H1 (cell line): ENCODE measurements at regions not wholly inside any gene's neighbourhood (a gene's known extent, or its start where the extent isn't known, plus 50 kb on each side); places are given as distances from the start of the nearest gene placed in this dataset.

ENCODE experiments used
- CTCF ChIA-PET: fragments of 300-600 bp; sonication (Branson Sonifier 250); formaldehyde crosslinking; loops from one replicate; lab custom pipeline; 2021; ENCODE audit not compliant: partially characterized antibody; lab: Charles Lee
- POLR2A ChIA-PET: fragments of 300-600 bp; sonication (Branson Sonifier 250); formaldehyde crosslinking; loops from one replicate; lab custom pipeline; 2021; ENCODE audit warnings: inconsistent platforms; ENCODE audit not compliant: partially characterized antibody; lab: Charles Lee
- DNase-seq, 2 experiments: peaks; one replicate each; pipeline versions ENCODE4 v3.0.0 to v3.0.0-alpha.2; 2010 to 2022; ENCODE audit warnings: low spot score in 2 of 2, low read depth in 1 of 2, mixed read lengths in 1 of 2
- FAIRE-seq: peaks from 2 replicates; lab custom pipeline; 2011; peaks lifted over from hg19 to GRCh38; lab: Jason Lieb, UNC
- H2AFZ ChIP-seq: 2 replicates; pipeline ENCODE4 v1.8.1; 2012; ENCODE audit warnings: low read length, inconsistent platforms
- H2AK5ac ChIP-seq: 2 replicates; pipeline ENCODE4 v1.6.1; 2013; ENCODE audit warnings: low read depth, low read length
- H2BK120ac ChIP-seq: replicated peaks from 2 replicates; pipeline ENCODE3; 2013; ENCODE audit warnings: low read depth, low read length, inconsistent platforms
- H2BK12ac ChIP-seq: 2 replicates; pipeline ENCODE4 v1.6.1; 2013; ENCODE audit warnings: low read depth, low read length
- H2BK15ac ChIP-seq: 2 replicates; pipeline ENCODE4 v1.6.1; 2013; ENCODE audit warnings: low read length
- H2BK20ac ChIP-seq: 2 replicates; pipeline ENCODE4 v1.6.1; 2013; ENCODE audit warnings: low read length
- H2BK5ac ChIP-seq: 2 replicates; pipeline ENCODE4 v1.6.1; 2013; ENCODE audit warnings: low read depth, low read length
- H3K14ac ChIP-seq: 2 replicates; pipeline ENCODE4 v1.6.1; 2013; ENCODE audit warnings: inconsistent platforms; ENCODE audit not compliant: insufficient read length
- H3K18ac ChIP-seq: 2 replicates; pipeline ENCODE4 v1.6.1; 2013; ENCODE audit warnings: low read length; ENCODE audit errors: extremely low read depth
- H3K23ac ChIP-seq: 2 replicates; pipeline ENCODE4 v1.6.1; 2013; ENCODE audit warnings: inconsistent platforms; ENCODE audit not compliant: insufficient read length
- H3K23me2 ChIP-seq: 2 replicates; pipeline ENCODE4 v1.6.1; 2013; ENCODE audit warnings: low read depth, low read length
- H3K27ac ChIP-seq: 2 replicates; pipeline ENCODE4 v1.6.1; 2011; ENCODE audit warnings: low read depth, low read length, inconsistent platforms
- H3K27me3 ChIP-seq, 4 experiments: replicated peaks in 1 of 4; 1 replicate in 1 of 4; 2 replicates in 3 of 4; pipeline versions ENCODE4 v1.6.1 to v1.8.1; 2011 to 2013; ENCODE audit warnings: low read length in 3 of 4, mild to moderate bottlenecking in 3 of 4, inconsistent platforms in 2 of 4, mixed read lengths in 2 of 4, moderate library complexity in 1 of 4; ENCODE audit not compliant: control insufficient read depth in 3 of 4, insufficient read depth in 3 of 4; ENCODE audit errors: extremely low read depth in 1 of 4
- H3K36me3 ChIP-seq, 4 experiments: 2 replicates each; pipeline versions ENCODE4 v1.6.1 to v1.8.1; 2011 to 2013; ENCODE audit warnings: mild to moderate bottlenecking in 4 of 4, low read length in 3 of 4, moderate library complexity in 2 of 4, control low read depth in 1 of 4, inconsistent platforms in 1 of 4; ENCODE audit not compliant: insufficient read depth in 4 of 4, control insufficient read depth in 2 of 4
- H3K4ac ChIP-seq: replicated peaks from 2 replicates; pipeline ENCODE3; 2013; ENCODE audit warnings: low read length, low read depth, mixed read lengths, inconsistent platforms; ENCODE audit not compliant: insufficient read length
- H3K4me1 ChIP-seq, 4 experiments: replicated peaks in 1 of 4; 1 replicate in 1 of 4; 2 replicates in 3 of 4; pipeline versions ENCODE4 v1.6.1 to v1.8.1; 2011 to 2013; ENCODE audit warnings: low read length in 3 of 4, inconsistent platforms in 2 of 4, mixed read lengths in 1 of 4; ENCODE audit not compliant: insufficient read depth in 4 of 4, control insufficient read depth in 3 of 4
- H3K4me2 ChIP-seq, 2 experiments: 2 replicates each; pipeline versions ENCODE4 v1.6.1 to v1.8.1; 2011 to 2013; ENCODE audit warnings: low read depth in 2 of 2, low read length in 2 of 2, control low read depth in 1 of 2, inconsistent platforms in 1 of 2, mild to moderate bottlenecking in 1 of 2; ENCODE audit not compliant: insufficient read depth in 1 of 2
- H3K4me3 ChIP-seq, 4 experiments: fragments of 200-600, 300-600 bp in 1 of 4; sonication (generic), shearing (Covaris generic), sonication (Bioruptor Twin) in 1 of 4; 2 replicates each; pipeline versions ENCODE4 v1.5.1 to v1.8.1; 2011 to 2016; ENCODE audit warnings: low read length in 4 of 4, low read depth in 3 of 4, control low read depth in 2 of 4, inconsistent platforms in 2 of 4, mild to moderate bottlenecking in 2 of 4, mixed read lengths in 1 of 4, moderate library complexity in 1 of 4; ENCODE audit not compliant: insufficient read depth in 2 of 4; ENCODE audit errors: extremely low read depth in 1 of 4
- H3K56ac ChIP-seq: replicated peaks from 2 replicates; pipeline ENCODE3; 2013; ENCODE audit warnings: low read depth, mild to moderate bottlenecking, mixed read lengths, low read length, inconsistent platforms; ENCODE audit not compliant: insufficient read length
- H3K79me1 ChIP-seq: 2 replicates; pipeline ENCODE4 v1.6.1; 2013; ENCODE audit warnings: low read depth, low read length, control low read depth
- H3K79me2 ChIP-seq, 2 experiments: 2 replicates each; pipeline versions ENCODE4 v1.6.1 to v1.8.1; 2012 to 2013; ENCODE audit warnings: low read length in 2 of 2, mild to moderate bottlenecking in 2 of 2, inconsistent platforms in 1 of 2; ENCODE audit not compliant: insufficient read depth in 2 of 2, control insufficient read depth in 1 of 2
- H3K9ac ChIP-seq, 4 experiments: replicated peaks in 1 of 4; 1 replicate in 1 of 4; 2 replicates in 3 of 4; pipeline versions ENCODE4 v1.6.1 to v1.8.1; 2011 to 2013; ENCODE audit warnings: low read depth in 3 of 4, low read length in 3 of 4, control low read depth in 2 of 4, mild to moderate bottlenecking in 2 of 4, moderate library complexity in 2 of 4, inconsistent platforms in 1 of 4; ENCODE audit errors: extremely low read depth in 1 of 4
- H3K9me3 ChIP-seq, 2 experiments: 2 replicates each; pipeline versions ENCODE4 v1.6.1 to v1.8.1; 2012 to 2013; ENCODE audit warnings: mild to moderate bottlenecking in 2 of 2, moderate library complexity in 2 of 2, control low read depth in 1 of 2, inconsistent platforms in 1 of 2, low read depth in 1 of 2, low read length in 1 of 2, mixed read lengths in 1 of 2; ENCODE audit not compliant: insufficient read depth in 2 of 2
- H4K20me1 ChIP-seq, 2 experiments: replicated peaks in 1 of 2; 2 replicates each; pipeline versions ENCODE3 to v1.8.1; 2011 to 2013; ENCODE audit warnings: inconsistent platforms in 2 of 2, low read length in 2 of 2, mild to moderate bottlenecking in 1 of 2; ENCODE audit not compliant: insufficient read depth in 2 of 2, control insufficient read depth in 1 of 2
- H4K5ac ChIP-seq: 2 replicates; pipeline ENCODE4 v1.6.1; 2013; ENCODE audit warnings: low read length, low read depth, mixed read lengths, inconsistent platforms; ENCODE audit not compliant: insufficient read length
- H4K8ac ChIP-seq: 2 replicates; pipeline ENCODE4 v1.8.0; 2013; ENCODE audit warnings: mild to moderate bottlenecking, moderate library complexity, low read length, inconsistent platforms; ENCODE audit not compliant: insufficient read depth; ENCODE audit errors: extremely low read depth
- H4K91ac ChIP-seq: replicated peaks from 2 replicates; pipeline ENCODE3; 2013; ENCODE audit warnings: low read length, mixed read lengths, inconsistent platforms; ENCODE audit not compliant: insufficient read length
- BRCA1 ChIP-seq: IDR thresholded peaks from 2 replicates; pipeline ENCODE4 v1.6.1; 2012; ENCODE audit warnings: low read depth, low read length, improper control_type of control experiment
- SIN3A ChIP-seq, 2 experiments: IDR thresholded peaks in 1 of 2; conservative IDR thresholded peaks in 1 of 2; 2 replicates each; pipeline ENCODE4 v1.6.1; 2011 to 2012; ENCODE audit warnings: low read length in 2 of 2, improper control_type of control experiment in 1 of 2, low read depth in 1 of 2, mild to moderate bottlenecking in 1 of 2
- YY1 ChIP-seq: IDR thresholded peaks from 2 replicates; pipeline ENCODE4 v1.6.1; 2011; ENCODE audit warnings: low read depth, mild to moderate bottlenecking, low read length
- WGBS, 2 experiments: shearing (Covaris generic) in 1 of 2; methylation state at CpG; one replicate each; pipeline versions ENCODE4 v1.1.6 to v1.1.7; 2013 to 2015; ENCODE audit warnings: low lambda C conversion rate in 2 of 2, mixed read lengths in 2 of 2, inconsistent platforms in 1 of 2, low coverage in 1 of 2, missing lambda C conversion rate in 1 of 2; ENCODE audit not compliant: insufficient replicate concordance in 2 of 2, insufficient coverage in 1 of 2, insufficient read length in 1 of 2; ENCODE audit errors: extremely low coverage in 1 of 2, missing lambda C conversion rate in 1 of 2; 5-methylcytosine and 5-hydroxymethylcytosine counted together

DNA sequence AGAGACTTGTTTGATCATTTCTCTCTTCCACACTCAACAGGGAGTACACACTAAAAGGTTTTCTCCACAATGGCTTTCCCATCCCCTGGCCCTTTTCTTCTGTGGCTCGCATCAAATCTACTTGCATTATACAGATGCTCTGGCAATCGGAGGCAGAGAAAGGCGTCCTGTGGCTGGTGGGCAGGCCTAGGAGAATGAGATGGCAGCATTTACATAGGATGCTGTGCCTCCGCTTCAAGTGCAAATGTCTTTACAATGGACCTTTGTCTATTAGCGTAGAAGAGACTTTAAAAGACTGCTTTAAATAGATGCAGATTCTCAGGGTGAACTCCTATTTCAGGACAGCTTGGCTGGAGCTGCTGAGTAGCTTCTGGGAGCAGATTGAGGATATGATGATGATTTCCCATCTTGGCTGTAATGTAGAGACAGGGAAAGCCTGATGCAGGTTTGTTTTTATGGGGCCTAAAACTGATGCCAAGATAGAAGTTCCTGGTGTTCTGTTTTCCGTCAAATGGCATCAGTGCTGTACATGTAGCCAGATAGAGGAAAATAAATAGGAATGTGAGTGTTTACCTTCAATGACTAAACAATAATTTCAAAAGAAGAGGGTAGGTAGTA lies 423.4 kb downstream of the RND3 start:
- H3K9me3 ChIP-seq = no peaks in the 10 kb centered on the region
- no peaks in the 10 kb centered on the region; the same call in 1 of the 2 replicates for H3K23me2 ChIP-seq
- peaks cover 0 to 20% (median 8%) of the 10 kb centered on the region in 4 experiments; a peak in 6 of 7 replicates for H3K4me1 ChIP-seq
- no peak overlapping the region for H3K18ac ChIP-seq
- H3K56ac ChIP-seq = no peak overlapping the region
- peak in 1 of 2 experiments; percentile 46 for DNase-seq
- no peaks in the 10 kb centered on the region for H3K79me1 ChIP-seq
- H2BK120ac ChIP-seq = no peak overlapping the region
- H2AFZ ChIP-seq = no peak overlapping the region
- H3K14ac ChIP-seq = no peak overlapping the region
- FAIRE-seq = peak; percentile 57
- 0 out of 2 replicates have a peak overlapping the region, but pooled peaks have one; percentile 20 for H2BK12ac ChIP-seq
- no peak overlapping the region for H3K23ac ChIP-seq
- no peak overlapping the region for H3K9ac ChIP-seq
- H3K27ac ChIP-seq = no peak overlapping the region
- H3K4me2 ChIP-seq = peak overlapping the region; percentile 6 to 35; a peak in 3 of 4 replicates
- CTCF ChIA-PET = no interaction called here
- H4K8ac ChIP-seq = no peak overlapping the region
- WGBS, 2 experiments = 37% methylated on average over 6 of the region's 6 CpGs; no CpG with 5 or more reads in 1 of the 2 experiments
- H2BK20ac ChIP-seq = no peak overlapping the region
- H2AK5ac ChIP-seq = no peak overlapping the region
- no peaks in the 10 kb centered on the region for H3K36me3 ChIP-seq
- POLR2A ChIA-PET = no interaction called here
- no peaks in the 10 kb centered on the region for H4K20me1 ChIP-seq
- no peak overlapping the region for H4K5ac ChIP-seq
- H3K4ac ChIP-seq = no peak overlapping the region
- H3K27me3 ChIP-seq = no peaks in the 10 kb centered on the region
- H3K4me3 ChIP-seq = peak overlapping the region in 1 of 4 experiments; percentile 16; a peak in 1 of 8 replicates
- peak overlapping the region; percentile 15; the same call in 1 of the 2 replicates for H2BK5ac ChIP-seq
- no peak overlapping the region for H2BK15ac ChIP-seq
- no peak overlapping the region for H4K91ac ChIP-seq
- no peaks in the 10 kb centered on the region for H3K79me2 ChIP-seq
- no peak for TF ChIP-seq BRCA1
- 0 out of 2 replicates have a peak, but pooled peaks have one; percentile 12 for TF ChIP-seq YY1
- TF ChIP-seq SIN3A (conservative IDR thresholded peaks at IDR 0.05 in 1 of 2, IDR thresholded peaks at IDR 0.05 in 1 of 2; ENCODE audit: low read depth in 1 of 2, low read length in 2 of 2) = no peak
